ENCODE measurements at regions not wholly inside any gene's neighbourhood (a gene's known extent, or its start where the extent isn't known, plus 50 kb on each side); places are given as distances from the start of the nearest gene placed in this dataset.

DNA sequence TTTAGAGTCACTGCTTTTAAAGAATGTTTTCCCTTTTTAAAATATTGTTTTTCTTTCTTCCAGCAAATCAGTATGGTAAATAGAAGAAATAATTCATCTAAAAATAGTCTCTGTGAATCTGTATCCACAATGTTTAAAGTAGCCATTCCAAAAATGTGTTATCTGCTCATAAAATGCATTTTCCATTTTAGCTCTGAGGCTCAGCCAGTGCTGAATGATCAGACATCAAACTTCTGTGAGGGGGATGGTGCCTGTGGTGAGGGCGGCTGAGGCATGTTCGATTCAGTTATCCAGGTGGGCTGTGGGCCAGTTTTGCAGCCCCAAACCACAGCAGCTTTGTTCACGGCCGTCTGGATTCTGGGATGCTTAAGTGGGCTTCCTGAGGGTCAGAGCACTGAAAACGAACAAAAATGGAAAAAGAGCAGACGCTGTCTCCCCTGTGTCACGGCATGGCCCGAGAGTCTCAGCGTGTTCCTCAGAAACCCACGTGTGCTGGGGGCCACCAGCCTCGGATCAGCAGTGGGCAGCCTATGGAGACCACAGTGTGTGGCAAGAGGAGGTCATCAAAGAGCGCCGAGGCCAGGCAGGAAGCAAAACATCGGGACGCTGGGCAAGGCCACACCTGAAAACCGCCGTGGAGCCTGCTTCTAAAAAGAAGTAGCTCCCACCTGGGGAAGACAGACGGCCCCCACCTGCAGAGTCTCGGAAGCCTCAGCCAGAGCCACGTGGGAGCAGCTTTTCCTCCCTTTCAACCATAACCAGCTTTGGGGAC, 134.9 kb upstream of the THBS2 start:
- 64 to 67% methylated on average over 20 of the region's 20 CpGs for WGBS, 2 donors
- no peak for DNase-seq
- no peaks in the 10 kb centered on the region for H3K27me3 ChIP-seq
- H3K4me3 ChIP-seq: no peak overlapping the region
- no peak for ATAC-seq
- H3K9me3 ChIP-seq: no peaks in the 10 kb centered on the region
- TF ChIP-seq, protein P1, sequence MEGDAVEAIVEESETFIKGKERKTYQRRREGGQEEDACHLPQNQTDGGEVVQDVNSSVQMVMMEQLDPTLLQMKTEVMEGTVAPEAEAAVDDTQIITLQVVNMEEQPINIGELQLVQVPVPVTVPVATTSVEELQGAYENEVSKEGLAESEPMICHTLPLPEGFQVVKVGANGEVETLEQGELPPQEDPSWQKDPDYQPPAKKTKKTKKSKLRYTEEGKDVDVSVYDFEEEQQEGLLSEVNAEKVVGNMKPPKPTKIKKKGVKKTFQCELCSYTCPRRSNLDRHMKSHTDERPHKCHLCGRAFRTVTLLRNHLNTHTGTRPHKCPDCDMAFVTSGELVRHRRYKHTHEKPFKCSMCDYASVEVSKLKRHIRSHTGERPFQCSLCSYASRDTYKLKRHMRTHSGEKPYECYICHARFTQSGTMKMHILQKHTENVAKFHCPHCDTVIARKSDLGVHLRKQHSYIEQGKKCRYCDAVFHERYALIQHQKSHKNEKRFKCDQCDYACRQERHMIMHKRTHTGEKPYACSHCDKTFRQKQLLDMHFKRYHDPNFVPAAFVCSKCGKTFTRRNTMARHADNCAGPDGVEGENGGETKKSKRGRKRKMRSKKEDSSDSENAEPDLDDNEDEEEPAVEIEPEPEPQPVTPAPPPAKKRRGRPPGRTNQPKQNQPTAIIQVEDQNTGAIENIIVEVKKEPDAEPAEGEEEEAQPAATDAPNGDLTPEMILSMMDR (IDR thresholded peaks at IDR 0.05): no peak
- no peak for TF ChIP-seq POLR2A (IDR thresholded peaks at IDR 0.05)
- intact Hi-C loops (cut with DNase I): no loop called here
- no peak overlapping the region for H3K27ac ChIP-seq
- no peaks in the 10 kb centered on the region for H3K36me3 ChIP-seq (replicated peaks in 1 of 2; ENCODE audit: insufficient read depth in 1 of 2, low read depth in 2 of 2)
- H3K4me1 ChIP-seq: no peaks in the 10 kb centered on the region

DNA sequence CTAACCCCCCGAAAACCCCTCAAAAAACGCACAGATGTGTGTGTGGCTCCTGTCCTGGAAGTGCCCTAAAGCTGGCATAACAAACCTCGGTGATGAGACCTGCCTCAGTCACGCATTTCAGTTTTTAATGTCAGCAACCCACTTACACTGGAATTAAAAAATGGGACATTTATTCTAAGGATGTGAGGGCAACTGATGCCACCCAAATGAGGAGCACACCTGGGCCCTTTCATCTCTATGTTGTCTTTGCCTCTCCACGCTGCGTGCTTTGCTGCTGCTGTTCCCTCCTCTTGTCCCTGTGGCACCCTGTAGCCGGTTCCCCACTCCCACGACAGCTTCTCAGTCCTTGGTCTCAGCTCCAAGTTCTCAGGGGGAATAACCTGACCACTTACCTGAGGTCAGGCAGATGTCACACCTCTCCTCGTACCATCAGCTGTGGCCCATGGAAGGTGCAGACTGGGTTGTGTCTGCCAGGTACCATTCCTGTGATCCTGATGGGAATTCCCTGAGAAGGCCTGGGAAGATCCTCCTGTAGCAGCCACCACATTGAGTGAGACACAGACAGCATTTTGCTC, 134.2 kb upstream of the THBS2 start:
- no peak for TF ChIP-seq POLR2A (IDR thresholded peaks at IDR 0.05)
- TF ChIP-seq, protein P1 (IDR thresholded peaks at IDR 0.05): no peak
- Histone ChIP-seq H3K27ac (no peak overlapping the region), H3K4me1 (no peaks in the 10 kb centered on the region), H3K4me3 (no peak overlapping the region), H3K36me3 (replicated peaks in 1 of 2; ENCODE audit: insufficient read depth in 1 of 2, low read depth in 2 of 2) (no peaks in the 10 kb centered on the region), H3K9me3 (no peaks in the 10 kb centered on the region), H3K27me3 (no peaks in the 10 kb centered on the region)
- intact Hi-C loops (cut with DNase I): no loop called here
- DNase-seq (no peak), ATAC-seq (no peak)
- WGBS, 2 donors: 70 to 72% methylated on average over 9 of the region's 9 CpGs

DNA sequence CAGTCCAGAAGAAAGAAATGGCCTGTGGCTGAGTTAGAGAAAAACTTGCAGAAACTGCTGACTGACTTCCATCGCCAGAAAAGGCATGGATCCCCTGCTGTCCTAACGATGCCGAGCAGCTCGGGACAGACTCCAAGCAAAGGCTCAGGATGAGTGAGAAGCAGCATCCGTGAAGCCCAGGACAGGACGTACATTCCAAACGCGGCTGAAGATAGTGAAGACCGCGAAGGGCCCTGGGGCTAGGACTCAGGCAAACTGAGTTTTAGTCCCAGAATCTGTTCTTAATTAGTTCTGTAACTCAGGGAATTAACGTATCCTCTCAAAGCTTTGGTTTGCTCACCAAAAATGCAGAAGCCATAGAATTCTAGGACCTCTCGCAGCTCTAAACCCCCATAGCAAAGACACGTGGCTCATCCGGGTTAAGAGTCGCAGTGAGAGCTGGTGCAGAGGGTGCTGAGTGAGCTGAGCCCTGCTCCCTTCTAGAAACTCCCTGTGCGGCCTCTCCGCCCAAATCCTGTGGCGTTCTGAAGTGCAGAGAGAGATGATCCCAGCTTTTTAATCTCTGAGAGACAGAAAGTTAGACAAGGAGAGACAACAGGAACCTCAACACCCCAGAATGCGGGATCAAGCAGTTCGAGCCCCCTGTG, 132.9 kb upstream of the THBS2 start:
- intact Hi-C loops (cut with DNase I): no loop called here
- H3K4me1 ChIP-seq: no peaks in the 10 kb centered on the region
- no peaks in the 10 kb centered on the region for H3K9me3 ChIP-seq
- TF ChIP-seq, protein P1 (IDR thresholded peaks at IDR 0.05): no peak
- TF ChIP-seq POLR2A (IDR thresholded peaks at IDR 0.05): no peak
- H3K36me3 ChIP-seq (replicated peaks in 1 of 2; ENCODE audit: insufficient read depth in 1 of 2, low read depth in 2 of 2): no peaks in the 10 kb centered on the region
- DNase-seq: no peak
- no peaks in the 10 kb centered on the region for H3K27me3 ChIP-seq
- 62 to 64% methylated on average over 20 of the region's 20 CpGs for WGBS, 2 donors
- no peak overlapping the region for H3K4me3 ChIP-seq
- H3K27ac ChIP-seq: no peak overlapping the region
- no peak for ATAC-seq

DNA sequence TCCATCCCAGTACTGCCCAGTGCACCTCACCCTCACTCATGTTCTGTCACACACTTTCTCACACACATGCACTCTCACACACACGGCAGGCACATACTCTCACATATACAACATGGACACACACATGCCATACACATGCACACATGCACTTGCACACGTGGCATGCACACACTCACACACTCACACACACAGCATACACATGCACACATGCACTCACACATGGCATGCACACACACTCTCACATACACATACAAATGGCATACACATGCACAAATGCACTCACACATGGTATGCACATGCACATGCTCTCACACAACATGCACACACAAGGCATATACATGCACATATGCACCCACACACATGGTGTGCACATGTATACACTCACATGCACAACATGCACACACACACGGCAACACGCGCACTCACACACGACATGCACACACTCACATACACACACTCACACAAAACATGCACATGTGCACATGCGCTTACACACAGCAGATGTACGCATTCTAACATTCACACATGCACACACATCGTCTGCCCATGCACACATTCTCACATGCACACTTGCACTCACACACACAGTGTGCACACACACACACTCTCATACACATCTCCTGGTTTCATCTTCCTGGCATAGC, 131.7 kb upstream of the THBS2 start:
- intact Hi-C loops (cut with DNase I): no loop called here
- H3K9me3 ChIP-seq: no peaks in the 10 kb centered on the region
- H3K4me3 ChIP-seq: no peak overlapping the region
- no peaks in the 10 kb centered on the region for H3K36me3 ChIP-seq (replicated peaks in 1 of 2; ENCODE audit: insufficient read depth in 1 of 2, low read depth in 2 of 2)
- no peak for ATAC-seq
- no peaks in the 10 kb centered on the region for H3K27me3 ChIP-seq
- WGBS, 2 donors: 81 to 83% methylated on average over 9 of the region's 9 CpGs
- DNase-seq: no peak
- no peak overlapping the region for H3K27ac ChIP-seq
- no peaks in the 10 kb centered on the region for H3K4me1 ChIP-seq
- TF ChIP-seq, protein P1 (IDR thresholded peaks at IDR 0.05): no peak
- no peak for TF ChIP-seq POLR2A (IDR thresholded peaks at IDR 0.05)
